ENCODE measurements at regions not wholly inside any gene's neighbourhood (a gene's known extent, or its start where the extent isn't known, plus 50 kb on each side); places are given as distances from the start of the nearest gene placed in this dataset.

GRCh38 chr16:86865851-86866662, 287.7 kb downstream of the FOXL1 start:
- no peak for DNase-seq (ENCODE audit: low read depth, low spot score)

- no peak for DNase-seq (ENCODE audit: low read depth, low spot score)
These were observed 288.8 kb downstream of the FOXL1 start for GRCh38 chr16:86866986-86867722.

GRCh38 chr16:86868070-86868469, 289.7 kb downstream of the FOXL1 start:
- DNase-seq (ENCODE audit: low read depth, low spot score), result no peak

DNA sequence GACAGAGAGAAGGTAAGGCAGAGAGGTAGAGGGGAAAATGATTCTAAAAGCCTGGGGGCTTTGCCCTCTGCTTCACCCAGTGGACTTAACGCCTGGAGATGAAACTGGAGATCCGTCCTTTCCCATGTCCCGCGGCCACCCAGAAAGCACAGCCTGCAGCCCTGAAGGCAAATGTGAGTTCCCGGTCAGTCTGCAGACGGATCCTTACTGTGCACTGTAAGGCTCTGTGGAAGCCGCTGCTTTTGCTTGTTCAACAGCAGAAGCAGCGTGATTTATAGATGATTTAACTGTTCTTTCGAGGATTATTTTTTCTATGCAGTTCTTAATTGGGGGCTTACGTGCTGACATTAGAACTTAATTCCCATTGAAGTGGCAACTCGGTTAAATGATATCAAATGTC, 290.4 kb downstream of the FOXL1 start:
- peak; percentile 63 for DNase-seq (ENCODE audit: low read depth, low spot score)

DNA sequence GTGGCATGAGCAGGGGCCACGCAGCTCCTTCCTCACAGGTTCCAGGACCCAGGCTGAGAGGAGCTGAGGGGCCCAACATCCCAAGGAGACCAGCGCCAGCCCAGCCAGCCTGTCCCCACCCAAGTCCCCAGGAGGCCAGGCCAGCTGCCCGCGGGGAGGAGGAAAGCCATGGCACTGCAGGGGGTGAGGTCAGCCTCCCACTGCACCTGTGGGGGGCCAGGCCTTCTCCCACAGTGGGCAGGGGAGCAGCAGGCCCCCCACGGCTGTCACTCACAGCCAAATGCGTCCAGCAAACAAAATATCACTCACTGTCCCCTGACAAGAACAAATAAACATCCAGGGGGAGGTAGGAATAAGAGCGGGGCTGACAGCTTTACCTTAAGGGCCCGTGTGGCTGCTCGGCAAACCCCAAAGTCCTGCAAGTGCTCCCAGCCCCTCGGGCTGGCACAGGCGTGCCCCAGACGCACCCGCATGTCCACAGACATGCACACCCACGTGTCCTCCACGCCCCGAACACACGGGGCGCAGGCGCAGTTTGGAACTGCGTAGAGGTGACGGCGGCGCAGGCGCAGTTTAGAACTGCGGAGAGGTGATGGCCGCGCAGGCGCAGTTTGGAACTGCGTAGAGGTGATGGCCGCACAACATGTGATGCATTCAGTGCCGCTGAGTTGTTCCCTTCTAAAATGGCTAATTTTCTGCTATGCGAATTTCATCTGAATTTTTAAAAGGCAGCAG, 291.1 kb downstream of the FOXL1 start:
- no peak for DNase-seq (ENCODE audit: low read depth, low spot score)

DNA sequence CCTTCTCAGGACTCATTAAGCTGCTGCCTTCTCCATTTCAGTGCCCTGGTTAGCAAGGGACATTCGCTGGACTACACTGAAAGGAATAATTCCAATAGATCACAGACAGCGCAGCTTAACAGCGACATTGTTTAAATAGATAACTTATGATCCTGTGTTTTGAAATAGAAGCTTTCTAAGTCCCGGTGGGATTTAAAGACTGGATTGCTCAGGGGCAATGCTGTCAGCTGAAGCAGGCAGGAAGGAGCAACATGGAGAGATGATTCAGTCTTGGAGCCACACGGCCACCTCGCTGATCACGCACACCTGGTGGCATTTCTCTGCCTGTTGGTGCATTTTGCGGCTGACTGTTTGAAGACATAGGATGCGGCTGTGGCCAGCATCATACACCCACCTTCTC, 292.0 kb downstream of the FOXL1 start:
- no peak for DNase-seq (ENCODE audit: low read depth, low spot score)

DNA sequence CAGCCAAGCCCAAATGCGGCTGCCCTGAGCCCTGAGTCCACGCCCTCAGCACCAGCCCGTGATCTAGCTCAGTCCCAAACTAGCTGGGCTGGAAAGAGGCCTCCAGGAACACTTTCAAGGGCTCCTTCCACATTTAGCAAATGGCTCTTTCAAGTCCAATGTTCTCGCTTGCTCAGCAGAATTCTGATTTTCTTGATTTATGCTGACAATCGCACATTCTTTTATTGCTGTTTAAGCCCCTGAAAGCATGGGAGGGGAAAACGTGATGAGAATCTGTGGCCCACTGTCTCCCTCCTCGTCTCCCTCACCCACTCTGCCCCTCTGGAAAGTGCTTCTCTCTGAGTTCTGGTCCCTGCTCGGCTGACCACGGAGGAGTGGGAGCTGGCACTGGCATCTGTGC, 293.8 kb downstream of the FOXL1 start:
- no peak for DNase-seq (ENCODE audit: low read depth, low spot score)

DNA sequence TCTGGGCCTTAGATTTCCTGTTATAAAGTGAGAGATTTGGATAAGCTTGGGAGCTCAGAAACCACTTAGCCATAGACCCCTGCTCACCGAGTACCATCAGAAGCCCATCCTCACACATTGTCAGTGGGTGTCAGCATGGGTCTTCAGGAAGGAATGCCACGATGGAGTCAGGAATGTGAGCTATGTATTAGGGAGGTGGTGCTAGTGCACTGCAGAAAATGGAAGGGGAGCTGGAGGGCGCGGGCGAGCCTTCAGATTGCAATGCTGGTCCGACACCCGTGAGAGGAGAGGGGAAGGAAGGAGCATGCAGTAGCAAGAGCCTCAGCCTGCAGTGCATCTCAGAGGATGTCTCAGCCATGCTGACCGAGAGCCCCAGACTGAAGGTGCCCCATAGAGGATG, 294.5 kb downstream of the FOXL1 start:
- no peak for DNase-seq (ENCODE audit: low read depth, low spot score)

GRCh38 chr16:86874141-86874540, 295.8 kb downstream of the FOXL1 start:
- peak; percentile 49 for DNase-seq (ENCODE audit: low read depth, low spot score)

DNA sequence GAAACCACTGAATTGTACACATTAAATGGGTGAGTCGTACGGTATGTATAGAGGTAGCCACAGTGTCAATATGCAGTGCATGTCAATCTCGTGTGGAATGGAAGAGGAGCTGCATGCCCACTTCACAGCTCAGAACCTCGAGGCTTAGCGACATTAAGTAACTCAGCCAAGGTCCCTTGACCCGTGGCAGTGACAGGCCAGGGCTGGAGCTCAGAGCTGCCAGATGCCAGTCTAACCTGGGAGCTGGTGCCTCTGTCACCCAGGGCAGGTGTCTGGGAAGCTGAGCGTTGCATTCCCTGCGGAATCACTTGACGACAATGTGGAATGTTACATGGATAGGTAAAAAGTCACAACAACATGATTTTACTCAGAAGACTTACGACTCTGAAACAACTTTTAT, 298.1 kb downstream of the FOXL1 start:
- DNase-seq (ENCODE audit: low read depth, low spot score), result no peak

DNA sequence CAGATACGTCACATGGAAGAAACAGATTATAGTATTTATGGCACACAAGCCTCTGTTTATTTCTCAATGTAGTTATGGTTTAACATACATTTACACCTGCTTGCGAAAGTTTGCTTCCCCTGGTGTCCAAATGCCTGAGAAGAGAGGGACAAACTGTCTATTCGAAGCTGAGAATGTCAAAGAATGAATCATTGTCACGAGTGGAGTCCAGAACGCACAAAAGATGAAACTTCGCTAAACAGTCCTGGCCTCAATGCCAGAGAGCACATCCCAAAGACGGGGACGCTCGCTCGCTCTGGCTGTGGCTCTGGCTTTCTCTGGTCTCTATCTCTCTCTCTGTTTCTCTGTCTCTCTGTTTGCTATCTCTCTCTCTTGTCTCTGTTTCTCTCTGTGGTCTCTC, 298.8 kb downstream of the FOXL1 start:
- DNase-seq (ENCODE audit: low read depth, low spot score), result no peak

DNA sequence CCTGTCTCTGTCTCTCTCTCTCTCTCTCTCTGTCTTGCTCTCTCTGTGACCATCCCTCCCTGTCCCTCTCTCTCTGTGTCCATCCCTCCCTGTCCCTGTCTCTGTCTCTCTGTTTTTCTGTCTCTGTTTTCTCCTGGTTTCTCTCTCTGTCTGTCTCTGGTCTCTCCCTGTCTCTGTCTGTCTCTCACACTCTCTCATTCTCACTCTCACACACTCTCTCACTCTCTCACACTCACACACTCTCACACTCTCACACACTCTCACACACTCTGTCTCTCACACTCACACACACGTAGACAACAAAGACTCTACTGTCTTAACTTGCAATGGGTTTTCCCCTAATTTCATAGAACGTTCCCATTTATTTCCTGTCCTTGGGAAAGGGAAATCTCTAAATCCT, 299.5 kb downstream of the FOXL1 start:
- DNase-seq (ENCODE audit: low read depth, low spot score), result no peak

DNA sequence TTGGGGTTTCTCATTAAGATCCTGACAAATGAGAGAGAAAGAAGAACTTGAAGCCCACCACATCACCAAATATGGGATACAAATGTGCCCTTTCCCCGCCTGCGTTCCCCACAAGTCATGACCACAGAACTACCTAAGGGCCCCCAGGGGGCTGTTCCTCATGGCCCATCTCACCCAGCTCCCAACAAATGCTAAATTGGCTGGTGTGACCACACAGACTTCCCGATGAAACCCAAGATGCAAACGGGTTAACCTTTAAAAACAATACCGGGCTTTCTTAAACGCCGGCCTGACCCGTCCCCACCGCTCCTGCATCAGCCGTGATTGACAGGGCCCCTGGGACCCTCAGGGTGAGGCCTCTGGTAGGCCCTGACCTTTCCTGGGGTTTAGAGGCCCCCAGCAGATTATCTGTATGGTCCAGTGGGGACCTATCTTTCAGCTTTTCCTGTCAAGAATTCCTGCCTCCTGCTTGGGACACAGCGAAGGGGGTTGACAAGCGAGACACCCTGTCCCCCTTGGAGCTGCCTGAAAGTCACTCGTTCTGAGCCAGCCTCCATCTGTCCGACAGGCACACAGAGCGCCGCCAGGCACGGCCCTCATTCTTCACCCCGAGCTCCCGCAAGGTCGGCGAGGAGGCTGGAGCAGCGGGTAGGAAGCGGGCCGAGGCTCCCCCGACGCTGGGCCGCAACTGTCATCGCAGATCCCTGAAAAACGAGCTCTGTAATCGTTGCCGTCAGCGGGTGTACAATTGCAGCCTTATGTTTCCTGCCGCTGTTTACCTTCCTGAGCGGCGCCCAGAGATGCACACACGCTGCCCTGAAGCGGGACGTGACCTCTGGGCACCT, 300.1 kb downstream of the FOXL1 start:
- DNase-seq (ENCODE audit: low read depth, low spot score), result no peak

- DNase-seq (ENCODE audit: low read depth, low spot score), result no peak
These were observed 300.9 kb downstream of the FOXL1 start for GRCh38 chr16:86879268-86879667.

- no peak for DNase-seq (ENCODE audit: low read depth, low spot score)
These were observed 302.2 kb downstream of the FOXL1 start for GRCh38 chr16:86880316-86881117.

GRCh38 chr16:86881118-86881510, 302.8 kb downstream of the FOXL1 start:
- DNase-seq (ENCODE audit: low read depth, low spot score), result no peak

GRCh38 chr16:86881861-86882273, 303.5 kb downstream of the FOXL1 start:
- DNase-seq (ENCODE audit: low read depth, low spot score), result no peak

GRCh38 chr16:86882586-86883280, 304.4 kb downstream of the FOXL1 start:
- no peak for DNase-seq (ENCODE audit: low read depth, low spot score)

DNA sequence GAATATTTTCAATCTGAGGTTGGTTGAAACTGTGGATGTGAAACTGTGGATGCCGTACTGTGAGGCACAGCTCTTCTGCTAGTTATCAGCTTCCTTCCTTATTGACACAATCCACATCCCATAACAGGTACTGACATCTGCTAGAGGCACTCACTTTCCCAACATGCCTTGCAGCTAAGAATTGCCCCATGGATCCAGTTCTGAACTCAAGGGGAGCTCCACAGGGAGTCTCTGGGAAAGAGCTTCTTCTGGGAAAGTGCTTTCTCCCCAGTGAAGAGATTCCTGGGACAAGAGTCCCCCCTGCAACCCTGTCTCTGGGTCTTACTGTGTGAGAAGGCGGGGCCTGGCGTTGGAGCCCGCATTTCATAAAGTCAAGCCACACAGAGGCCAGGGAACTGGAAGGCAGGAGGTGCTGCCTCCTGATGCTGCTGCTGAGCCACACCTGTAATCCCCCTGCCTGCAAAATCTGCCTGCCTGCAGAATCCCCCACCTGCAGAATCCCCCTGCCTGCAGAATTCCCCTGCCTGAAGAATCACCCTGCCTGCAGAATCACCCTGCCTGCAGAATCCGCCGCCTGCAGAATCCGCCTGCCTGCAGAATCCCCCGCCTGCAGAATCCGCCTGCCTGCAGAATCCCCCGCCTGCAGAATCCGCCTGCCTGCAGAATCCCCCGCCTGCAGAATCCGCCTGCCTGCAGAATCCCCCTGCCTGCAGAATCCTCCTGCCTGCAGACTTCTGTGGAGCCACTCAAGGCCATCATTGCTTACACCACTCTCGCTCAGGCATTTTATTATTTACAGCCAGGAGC, 305.4 kb downstream of the FOXL1 start:
- no peak for DNase-seq (ENCODE audit: low read depth, low spot score)

GRCh38 chr16:86884390-86884650, 306.0 kb downstream of the FOXL1 start:
- DNase-seq (ENCODE audit: low read depth, low spot score), result peak; percentile 50
